ENCODE measurements at regions not wholly inside any gene's neighbourhood (a gene's known extent, or its start where the extent isn't known, plus 50 kb on each side); places are given as distances from the start of the nearest gene placed in this dataset.

GRCh38 chr3:70546679-70547078 is 234.2 kb upstream of the MDFIC2 start:
- TF ChIP-seq HDAC6 (IDR thresholded peaks at IDR 0.05; ENCODE audit: low read depth, low read length) (no peak), ETV6 (IDR thresholded peaks at IDR 0.05; ENCODE audit: borderline replicate concordance in 1 of 2, low read depth in 2 of 2, low read length in 1 of 2) (no peak), ETV6 (CRISPR knock-in tag; IDR thresholded peaks at IDR 0.05; ENCODE audit: borderline replicate concordance) (no peak), ZNF764 (CRISPR knock-in tag; IDR thresholded peaks at IDR 0.05; ENCODE audit: low read depth) (no peak), ELF1 (tag; IDR thresholded peaks at IDR 0.05) (no peak), HCFC1 (IDR thresholded peaks at IDR 0.05; ENCODE audit: low read depth, low read length) (no peak), ESRRB (CRISPR knock-in tag; IDR thresholded peaks at IDR 0.05; ENCODE audit: borderline replicate concordance) (no peak), POLR2A (conservative IDR thresholded peaks at IDR 0.05) (no peak), CTCF (IDR thresholded peaks at IDR 0.05 in 2 of 3, conservative IDR thresholded peaks at IDR 0.05 in 1 of 3; ENCODE audit: insufficient read depth in 2 of 3, low read depth in 1 of 3, low read length in 3 of 3) (no peak), CREM (IDR thresholded peaks at IDR 0.05; ENCODE audit: low read depth) (no peak), ZSCAN29 (IDR thresholded peaks at IDR 0.05) (no peak), MEIS2 (IDR thresholded peaks at IDR 0.05; ENCODE audit: partially characterized antibody) (no peak), SNIP1 (IDR thresholded peaks at IDR 0.05; ENCODE audit: low read depth) (no peak)
- TF ChIP-seq, protein P1, sequence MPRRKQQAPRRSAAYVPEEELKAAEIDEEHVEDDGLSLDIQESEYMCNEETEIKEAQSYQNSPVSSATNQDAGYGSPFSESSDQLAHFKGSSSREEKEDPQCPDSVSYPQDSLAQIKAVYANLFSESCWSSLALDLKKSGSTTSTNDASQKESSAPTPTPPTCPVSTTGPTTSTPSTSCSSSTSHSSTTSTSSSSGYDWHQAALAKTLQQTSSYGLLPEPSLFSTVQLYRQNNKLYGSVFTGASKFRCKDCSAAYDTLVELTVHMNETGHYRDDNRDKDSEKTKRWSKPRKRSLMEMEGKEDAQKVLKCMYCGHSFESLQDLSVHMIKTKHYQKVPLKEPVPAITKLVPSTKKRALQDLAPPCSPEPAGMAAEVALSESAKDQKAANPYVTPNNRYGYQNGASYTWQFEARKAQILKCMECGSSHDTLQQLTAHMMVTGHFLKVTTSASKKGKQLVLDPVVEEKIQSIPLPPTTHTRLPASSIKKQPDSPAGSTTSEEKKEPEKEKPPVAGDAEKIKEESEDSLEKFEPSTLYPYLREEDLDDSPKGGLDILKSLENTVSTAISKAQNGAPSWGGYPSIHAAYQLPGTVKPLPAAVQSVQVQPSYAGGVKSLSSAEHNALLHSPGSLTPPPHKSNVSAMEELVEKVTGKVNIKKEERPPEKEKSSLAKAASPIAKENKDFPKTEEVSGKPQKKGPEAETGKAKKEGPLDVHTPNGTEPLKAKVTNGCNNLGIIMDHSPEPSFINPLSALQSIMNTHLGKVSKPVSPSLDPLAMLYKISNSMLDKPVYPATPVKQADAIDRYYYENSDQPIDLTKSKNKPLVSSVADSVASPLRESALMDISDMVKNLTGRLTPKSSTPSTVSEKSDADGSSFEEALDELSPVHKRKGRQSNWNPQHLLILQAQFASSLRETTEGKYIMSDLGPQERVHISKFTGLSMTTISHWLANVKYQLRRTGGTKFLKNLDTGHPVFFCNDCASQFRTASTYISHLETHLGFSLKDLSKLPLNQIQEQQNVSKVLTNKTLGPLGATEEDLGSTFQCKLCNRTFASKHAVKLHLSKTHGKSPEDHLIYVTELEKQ (CRISPR knock-in tag; IDR thresholded peaks at IDR 0.05) = no peak
